ENCODE measurements at regions not wholly inside any gene's neighbourhood (a gene's known extent, or its start where the extent isn't known, plus 50 kb on each side); places are given as distances from the start of the nearest gene placed in this dataset.

- no peak overlapping the region for H3K4me3 ChIP-seq (replicated peaks; ENCODE audit: low read depth, low read length)
- H3K27me3 ChIP-seq (replicated peaks; ENCODE audit: control insufficient read depth, insufficient read depth, low read length) = no peaks in the 10 kb centered on the region
- DNase-seq (ENCODE audit: extremely low read depth, insufficient read length) = no peak
- TF ChIP-seq, protein P1, sequence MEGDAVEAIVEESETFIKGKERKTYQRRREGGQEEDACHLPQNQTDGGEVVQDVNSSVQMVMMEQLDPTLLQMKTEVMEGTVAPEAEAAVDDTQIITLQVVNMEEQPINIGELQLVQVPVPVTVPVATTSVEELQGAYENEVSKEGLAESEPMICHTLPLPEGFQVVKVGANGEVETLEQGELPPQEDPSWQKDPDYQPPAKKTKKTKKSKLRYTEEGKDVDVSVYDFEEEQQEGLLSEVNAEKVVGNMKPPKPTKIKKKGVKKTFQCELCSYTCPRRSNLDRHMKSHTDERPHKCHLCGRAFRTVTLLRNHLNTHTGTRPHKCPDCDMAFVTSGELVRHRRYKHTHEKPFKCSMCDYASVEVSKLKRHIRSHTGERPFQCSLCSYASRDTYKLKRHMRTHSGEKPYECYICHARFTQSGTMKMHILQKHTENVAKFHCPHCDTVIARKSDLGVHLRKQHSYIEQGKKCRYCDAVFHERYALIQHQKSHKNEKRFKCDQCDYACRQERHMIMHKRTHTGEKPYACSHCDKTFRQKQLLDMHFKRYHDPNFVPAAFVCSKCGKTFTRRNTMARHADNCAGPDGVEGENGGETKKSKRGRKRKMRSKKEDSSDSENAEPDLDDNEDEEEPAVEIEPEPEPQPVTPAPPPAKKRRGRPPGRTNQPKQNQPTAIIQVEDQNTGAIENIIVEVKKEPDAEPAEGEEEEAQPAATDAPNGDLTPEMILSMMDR (IDR thresholded peaks at IDR 0.05; ENCODE audit: insufficient read depth, low read length, poor library complexity, severe bottlenecking) = no peak
- H3K36me3 ChIP-seq (ENCODE audit: control insufficient read depth, insufficient read depth, low read length) = no peaks in the 10 kb centered on the region
These were observed 397.2 kb upstream of the SMIM21 start for GRCh38 chr18:75824661-75825060.

GRCh38 chr18:75823471-75823870 is 396.0 kb upstream of the SMIM21 start:
- TF ChIP-seq, protein P1 (IDR thresholded peaks at IDR 0.05; ENCODE audit: insufficient read depth, low read length, poor library complexity, severe bottlenecking) = no peak
- no peak overlapping the region for H3K4me3 ChIP-seq (replicated peaks; ENCODE audit: low read depth, low read length)
- H3K36me3 ChIP-seq (ENCODE audit: control insufficient read depth, insufficient read depth, low read length) = no peaks in the 10 kb centered on the region
- DNase-seq (ENCODE audit: extremely low read depth, insufficient read length) = no peak
- no peaks in the 10 kb centered on the region for H3K27me3 ChIP-seq (replicated peaks; ENCODE audit: control insufficient read depth, insufficient read depth, low read length)

DNA sequence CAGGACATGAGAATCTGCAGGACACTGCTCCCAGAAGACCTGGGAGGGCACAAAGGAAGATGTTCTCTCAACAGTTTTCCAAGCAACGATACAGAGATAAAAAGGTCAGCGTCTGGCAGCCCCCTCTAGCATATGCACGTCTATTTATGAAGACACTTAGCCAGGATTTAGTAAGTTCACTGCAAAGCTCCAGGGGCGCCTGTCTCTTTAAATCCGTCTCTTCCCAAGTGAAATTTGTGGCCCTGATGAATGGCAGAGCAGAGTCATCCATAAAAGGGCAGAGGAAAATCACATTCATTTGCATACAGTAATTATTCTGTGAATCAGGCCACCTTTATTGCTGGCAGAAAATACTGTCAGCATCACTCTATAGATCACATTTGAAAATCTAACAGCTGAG is 390.9 kb upstream of the SMIM21 start:
- no peak for DNase-seq (ENCODE audit: extremely low read depth, insufficient read length)
- H3K4me3 ChIP-seq (replicated peaks; ENCODE audit: low read depth, low read length) = no peak overlapping the region
- H3K27me3 ChIP-seq (replicated peaks; ENCODE audit: control insufficient read depth, insufficient read depth, low read length) = no peaks in the 10 kb centered on the region
- no peaks in the 10 kb centered on the region for H3K36me3 ChIP-seq (ENCODE audit: control insufficient read depth, insufficient read depth, low read length)
- TF ChIP-seq, protein P1 (IDR thresholded peaks at IDR 0.05; ENCODE audit: insufficient read depth, low read length, poor library complexity, severe bottlenecking) = no peak

DNA sequence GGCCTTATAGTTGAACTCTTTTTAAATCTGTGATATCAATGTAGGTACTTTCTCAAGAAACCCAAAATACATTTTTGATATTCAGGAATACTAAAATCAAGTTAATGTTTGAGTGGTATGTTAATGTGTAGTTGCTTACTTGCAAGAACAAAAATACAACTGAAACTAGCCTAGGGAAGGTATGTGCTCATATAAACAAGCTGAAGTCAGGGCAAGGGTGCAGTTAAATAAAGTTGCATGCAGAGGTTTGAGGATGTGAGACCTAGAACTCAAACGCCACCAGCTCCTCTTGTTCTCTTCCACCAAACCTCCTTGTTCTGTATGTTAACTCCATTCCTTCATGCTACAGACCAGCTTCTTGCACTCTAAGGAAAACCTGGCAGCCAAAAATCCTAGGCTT is 388.3 kb upstream of the SMIM21 start:
- H3K27me3 ChIP-seq (replicated peaks; ENCODE audit: control insufficient read depth, insufficient read depth, low read length) = no peaks in the 10 kb centered on the region
- no peak for DNase-seq (ENCODE audit: extremely low read depth, insufficient read length)
- no peak overlapping the region for H3K4me3 ChIP-seq (replicated peaks; ENCODE audit: low read depth, low read length)
- TF ChIP-seq, protein P1 (IDR thresholded peaks at IDR 0.05; ENCODE audit: insufficient read depth, low read length, poor library complexity, severe bottlenecking) = no peak
- no peaks in the 10 kb centered on the region for H3K36me3 ChIP-seq (ENCODE audit: control insufficient read depth, insufficient read depth, low read length)

DNA sequence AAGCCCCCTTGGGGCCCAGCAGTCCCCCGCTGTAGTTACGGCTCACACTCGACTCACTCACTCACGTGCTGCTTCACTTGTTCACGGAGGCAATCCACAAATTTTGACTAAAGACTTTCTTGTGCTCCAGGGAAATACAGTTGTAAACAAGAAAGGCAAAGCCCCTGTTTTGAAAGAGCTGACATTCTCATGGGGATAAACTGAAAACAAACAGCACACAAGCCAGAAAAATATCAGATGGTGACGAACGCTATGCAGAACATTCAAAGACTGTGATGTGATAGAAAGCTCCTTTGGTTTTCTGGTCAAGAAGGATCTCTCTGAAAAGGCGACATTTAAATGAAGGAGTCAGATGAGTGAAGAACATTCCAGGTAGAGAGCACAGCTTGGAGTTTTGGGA is 385.3 kb upstream of the SMIM21 start:
- Histone ChIP-seq H3K36me3 (ENCODE audit: control insufficient read depth, insufficient read depth, low read length) (no peaks in the 10 kb centered on the region), H3K27me3 (replicated peaks; ENCODE audit: control insufficient read depth, insufficient read depth, low read length) (no peaks in the 10 kb centered on the region)

More for the DNA sequence above, 385.3 kb upstream of the SMIM21 start:
- no peak for DNase-seq (ENCODE audit: extremely low read depth, insufficient read length)
- H3K4me3 ChIP-seq (replicated peaks; ENCODE audit: low read depth, low read length) = no peak overlapping the region
- TF ChIP-seq, protein P1 (IDR thresholded peaks at IDR 0.05; ENCODE audit: insufficient read depth, low read length, poor library complexity, severe bottlenecking) = no peak
